ENCODE measurements at regions not wholly inside any gene's neighbourhood (a gene's known extent, or its start where the extent isn't known, plus 50 kb on each side); places are given as distances from the start of the nearest gene placed in this dataset.

DNA sequence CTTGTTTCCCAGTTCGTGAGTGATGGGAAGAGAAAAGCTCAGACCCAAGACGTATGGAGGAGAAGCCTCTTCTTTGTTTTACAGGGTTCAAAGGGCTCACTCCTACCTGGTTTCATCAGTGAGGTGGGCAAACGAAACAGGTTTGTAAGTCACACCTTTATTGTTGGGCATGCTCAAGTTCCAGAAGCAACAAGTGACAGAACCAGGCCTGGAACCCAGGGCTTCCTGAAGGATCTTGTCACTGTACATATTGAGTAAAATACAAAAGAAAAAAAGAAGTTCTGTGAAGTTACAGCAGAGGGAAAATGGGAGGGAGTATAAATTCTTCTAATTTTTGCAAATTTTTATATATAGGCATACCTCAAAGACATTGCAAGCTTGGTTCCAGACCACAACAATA lies 320.9 kb upstream of the PROX1 start:
- TF ChIP-seq, protein P1, sequence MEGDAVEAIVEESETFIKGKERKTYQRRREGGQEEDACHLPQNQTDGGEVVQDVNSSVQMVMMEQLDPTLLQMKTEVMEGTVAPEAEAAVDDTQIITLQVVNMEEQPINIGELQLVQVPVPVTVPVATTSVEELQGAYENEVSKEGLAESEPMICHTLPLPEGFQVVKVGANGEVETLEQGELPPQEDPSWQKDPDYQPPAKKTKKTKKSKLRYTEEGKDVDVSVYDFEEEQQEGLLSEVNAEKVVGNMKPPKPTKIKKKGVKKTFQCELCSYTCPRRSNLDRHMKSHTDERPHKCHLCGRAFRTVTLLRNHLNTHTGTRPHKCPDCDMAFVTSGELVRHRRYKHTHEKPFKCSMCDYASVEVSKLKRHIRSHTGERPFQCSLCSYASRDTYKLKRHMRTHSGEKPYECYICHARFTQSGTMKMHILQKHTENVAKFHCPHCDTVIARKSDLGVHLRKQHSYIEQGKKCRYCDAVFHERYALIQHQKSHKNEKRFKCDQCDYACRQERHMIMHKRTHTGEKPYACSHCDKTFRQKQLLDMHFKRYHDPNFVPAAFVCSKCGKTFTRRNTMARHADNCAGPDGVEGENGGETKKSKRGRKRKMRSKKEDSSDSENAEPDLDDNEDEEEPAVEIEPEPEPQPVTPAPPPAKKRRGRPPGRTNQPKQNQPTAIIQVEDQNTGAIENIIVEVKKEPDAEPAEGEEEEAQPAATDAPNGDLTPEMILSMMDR (IDR thresholded peaks at IDR 0.05): no peak
- TF ChIP-seq, protein P2, sequence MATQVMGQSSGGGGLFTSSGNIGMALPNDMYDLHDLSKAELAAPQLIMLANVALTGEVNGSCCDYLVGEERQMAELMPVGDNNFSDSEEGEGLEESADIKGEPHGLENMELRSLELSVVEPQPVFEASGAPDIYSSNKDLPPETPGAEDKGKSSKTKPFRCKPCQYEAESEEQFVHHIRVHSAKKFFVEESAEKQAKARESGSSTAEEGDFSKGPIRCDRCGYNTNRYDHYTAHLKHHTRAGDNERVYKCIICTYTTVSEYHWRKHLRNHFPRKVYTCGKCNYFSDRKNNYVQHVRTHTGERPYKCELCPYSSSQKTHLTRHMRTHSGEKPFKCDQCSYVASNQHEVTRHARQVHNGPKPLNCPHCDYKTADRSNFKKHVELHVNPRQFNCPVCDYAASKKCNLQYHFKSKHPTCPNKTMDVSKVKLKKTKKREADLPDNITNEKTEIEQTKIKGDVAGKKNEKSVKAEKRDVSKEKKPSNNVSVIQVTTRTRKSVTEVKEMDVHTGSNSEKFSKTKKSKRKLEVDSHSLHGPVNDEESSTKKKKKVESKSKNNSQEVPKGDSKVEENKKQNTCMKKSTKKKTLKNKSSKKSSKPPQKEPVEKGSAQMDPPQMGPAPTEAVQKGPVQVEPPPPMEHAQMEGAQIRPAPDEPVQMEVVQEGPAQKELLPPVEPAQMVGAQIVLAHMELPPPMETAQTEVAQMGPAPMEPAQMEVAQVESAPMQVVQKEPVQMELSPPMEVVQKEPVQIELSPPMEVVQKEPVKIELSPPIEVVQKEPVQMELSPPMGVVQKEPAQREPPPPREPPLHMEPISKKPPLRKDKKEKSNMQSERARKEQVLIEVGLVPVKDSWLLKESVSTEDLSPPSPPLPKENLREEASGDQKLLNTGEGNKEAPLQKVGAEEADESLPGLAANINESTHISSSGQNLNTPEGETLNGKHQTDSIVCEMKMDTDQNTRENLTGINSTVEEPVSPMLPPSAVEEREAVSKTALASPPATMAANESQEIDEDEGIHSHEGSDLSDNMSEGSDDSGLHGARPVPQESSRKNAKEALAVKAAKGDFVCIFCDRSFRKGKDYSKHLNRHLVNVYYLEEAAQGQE (IDR thresholded peaks at IDR 0.05; ENCODE audit: insufficient read depth in 1 of 2, low read depth in 2 of 2, low read length in 1 of 2): no peak
- no peak for TF ChIP-seq POLR2AphosphoS5 (IDR thresholded peaks at IDR 0.05; ENCODE audit: low read depth, low read length)

All from Panc1 (cell line).